ENCODE measurements at regions not wholly inside any gene's neighbourhood (a gene's known extent, or its start where the extent isn't known, plus 50 kb on each side); places are given as distances from the start of the nearest gene placed in this dataset.

- peaks cover 5% of the 10 kb centered on the region for H3K9me3 ChIP-seq (replicated peaks)
- no peak for DNase-seq (ENCODE audit: low read depth in 1 of 2, low spot score in 2 of 2)
- H3K27ac ChIP-seq, result no peak overlapping the region
- no peaks in the 10 kb centered on the region; the same call in 1 of the 2 replicates for H3K4me1 ChIP-seq (replicated peaks)
- no peaks in the 10 kb centered on the region for H3K36me3 ChIP-seq
- no peak overlapping the region for H3K4me3 ChIP-seq
- no peaks in the 10 kb centered on the region for H3K27me3 ChIP-seq (replicated peaks)
These were observed 147.9 kb upstream of the ID2 start for GRCh38 chr2:8533923-8534322.

DNA sequence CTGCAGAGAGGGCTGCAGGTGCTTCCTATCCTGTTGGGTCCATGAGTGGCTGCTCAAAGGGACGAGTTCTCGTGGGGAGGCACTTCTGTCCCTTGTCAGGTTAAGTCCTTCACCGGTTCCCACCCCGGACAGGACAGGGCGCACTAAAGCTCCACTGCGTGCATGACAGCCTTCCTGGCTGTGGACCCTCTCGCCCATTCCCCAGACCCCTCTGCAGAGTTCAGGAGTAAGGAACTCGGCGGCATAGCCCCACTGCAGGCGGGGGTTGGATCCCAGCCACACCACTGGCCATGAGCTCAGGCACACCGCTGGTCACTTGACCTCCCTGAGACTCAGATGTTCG is 147.5 kb upstream of the ID2 start:
- H3K27me3 ChIP-seq (replicated peaks), result no peaks in the 10 kb centered on the region
- no peak for DNase-seq (ENCODE audit: low read depth in 1 of 2, low spot score in 2 of 2)
- no peak overlapping the region for H3K27ac ChIP-seq
- H3K36me3 ChIP-seq, result no peaks in the 10 kb centered on the region
- peaks cover 5% of the 10 kb centered on the region for H3K9me3 ChIP-seq (replicated peaks)
- H3K4me3 ChIP-seq, result no peak overlapping the region
- no peaks in the 10 kb centered on the region; the same call in 1 of the 2 replicates for H3K4me1 ChIP-seq (replicated peaks)

GRCh38 chr2:8534729-8535468 is 147.0 kb upstream of the ID2 start:
- H3K4me3 ChIP-seq, result no peak overlapping the region
- peaks cover 5% of the 10 kb centered on the region for H3K9me3 ChIP-seq (replicated peaks)
- no peak overlapping the region for H3K27ac ChIP-seq
- no peaks in the 10 kb centered on the region for H3K27me3 ChIP-seq (replicated peaks)
- no peaks in the 10 kb centered on the region; the same call in 1 of the 2 replicates for H3K4me1 ChIP-seq (replicated peaks)
- H3K36me3 ChIP-seq, result no peaks in the 10 kb centered on the region
- no peak for DNase-seq (ENCODE audit: low read depth in 1 of 2, low spot score in 2 of 2)

DNA sequence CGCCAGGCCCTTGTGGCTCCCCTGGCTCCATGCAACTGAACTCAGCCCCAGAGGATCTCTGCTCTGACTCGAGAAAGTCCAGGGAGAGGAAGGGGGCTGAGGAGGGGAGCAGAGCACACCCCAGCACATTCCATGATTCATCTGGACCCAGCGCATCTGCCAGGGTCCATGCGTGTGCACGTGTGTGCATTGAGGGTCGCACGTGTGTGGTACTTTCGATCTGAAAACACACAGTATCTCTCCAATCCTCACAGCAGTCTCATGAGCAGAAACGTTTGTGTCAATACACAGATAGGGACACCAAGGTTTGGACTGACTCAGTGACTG is 146.4 kb upstream of the ID2 start:
- DNase-seq (ENCODE audit: low read depth in 1 of 2, low spot score in 2 of 2), result no peak
- no peak overlapping the region for H3K27ac ChIP-seq
- H3K36me3 ChIP-seq, result no peaks in the 10 kb centered on the region
- no peaks in the 10 kb centered on the region for H3K27me3 ChIP-seq (replicated peaks)
- H3K4me1 ChIP-seq (replicated peaks), result no peaks in the 10 kb centered on the region; the same call in 1 of the 2 replicates
- H3K9me3 ChIP-seq (replicated peaks), result peaks cover 5% of the 10 kb centered on the region
- H3K4me3 ChIP-seq, result no peak overlapping the region

GRCh38 chr2:8535821-8536685 is 145.8 kb upstream of the ID2 start:
- no peak for DNase-seq (ENCODE audit: low read depth in 1 of 2, low spot score in 2 of 2)
- no peak overlapping the region for H3K4me3 ChIP-seq
- H3K9me3 ChIP-seq (replicated peaks), result peaks cover 5% of the 10 kb centered on the region
- H3K27ac ChIP-seq, result no peak overlapping the region
- H3K27me3 ChIP-seq (replicated peaks), result no peaks in the 10 kb centered on the region
- no peaks in the 10 kb centered on the region; the same call in 1 of the 2 replicates for H3K4me1 ChIP-seq (replicated peaks)
- no peaks in the 10 kb centered on the region for H3K36me3 ChIP-seq

- no peaks in the 10 kb centered on the region for H3K27me3 ChIP-seq (replicated peaks)
- no peak overlapping the region for H3K4me3 ChIP-seq
- H3K4me1 ChIP-seq (replicated peaks), result no peaks in the 10 kb centered on the region; the same call in 1 of the 2 replicates
- H3K36me3 ChIP-seq, result no peaks in the 10 kb centered on the region
- no peak overlapping the region for H3K27ac ChIP-seq
- H3K9me3 ChIP-seq (replicated peaks), result peaks cover 2% of the 10 kb centered on the region
- DNase-seq (ENCODE audit: low read depth in 1 of 2, low spot score in 2 of 2), result no peak
These were observed 144.9 kb upstream of the ID2 start for GRCh38 chr2:8536686-8537561.

- DNase-seq (ENCODE audit: low read depth in 1 of 2, low spot score in 2 of 2), result no peak
- Histone ChIP-seq H3K4me1 (replicated peaks) (no peaks in the 10 kb centered on the region; the same call in 1 of the 2 replicates), H3K27me3 (replicated peaks) (no peaks in the 10 kb centered on the region), H3K4me3 (no peak overlapping the region), H3K27ac (no peak overlapping the region), H3K36me3 (no peaks in the 10 kb centered on the region), H3K9me3 (replicated peaks) (no peaks in the 10 kb centered on the region)
These were observed 144.2 kb upstream of the ID2 start for GRCh38 chr2:8537562-8538155.

DNA sequence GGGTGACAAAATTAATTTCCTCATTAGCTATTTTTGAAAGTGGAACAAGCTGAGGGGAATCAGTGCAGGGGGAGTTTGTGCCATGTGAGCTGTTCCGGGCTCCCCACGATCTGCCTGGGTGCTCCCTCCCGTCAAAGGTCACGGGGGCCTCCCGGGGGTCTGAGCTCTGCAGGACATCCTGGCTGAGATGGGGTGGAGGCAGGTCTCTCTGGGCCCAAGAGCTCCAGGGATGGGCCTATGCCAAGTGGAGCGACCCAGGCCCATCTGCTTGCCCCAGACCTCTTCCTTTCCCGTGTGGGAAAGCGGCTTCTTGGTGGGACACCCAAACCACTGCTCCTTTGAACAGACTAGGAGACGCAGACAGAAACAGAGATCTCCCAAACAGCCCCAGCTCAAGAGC is 143.3 kb upstream of the ID2 start:
- H3K4me1 ChIP-seq (replicated peaks), result peaks cover 6% of the 10 kb centered on the region
- H3K27ac ChIP-seq, result no peak overlapping the region
- H3K27me3 ChIP-seq (replicated peaks), result no peaks in the 10 kb centered on the region
- no peak overlapping the region for H3K4me3 ChIP-seq
- no peaks in the 10 kb centered on the region for H3K36me3 ChIP-seq
- DNase-seq (ENCODE audit: low read depth in 1 of 2, low spot score in 2 of 2), result no peak
- no peaks in the 10 kb centered on the region for H3K9me3 ChIP-seq (replicated peaks)

GRCh38 chr2:8538931-8539621 is 142.8 kb upstream of the ID2 start:
- no peak for DNase-seq (ENCODE audit: low read depth in 1 of 2, low spot score in 2 of 2)
- Histone ChIP-seq H3K36me3 (no peaks in the 10 kb centered on the region), H3K4me3 (no peak overlapping the region), H3K27me3 (replicated peaks) (no peaks in the 10 kb centered on the region), H3K4me1 (replicated peaks) (peaks cover 11% of the 10 kb centered on the region), H3K27ac (no peak overlapping the region), H3K9me3 (replicated peaks) (no peaks in the 10 kb centered on the region)

DNA sequence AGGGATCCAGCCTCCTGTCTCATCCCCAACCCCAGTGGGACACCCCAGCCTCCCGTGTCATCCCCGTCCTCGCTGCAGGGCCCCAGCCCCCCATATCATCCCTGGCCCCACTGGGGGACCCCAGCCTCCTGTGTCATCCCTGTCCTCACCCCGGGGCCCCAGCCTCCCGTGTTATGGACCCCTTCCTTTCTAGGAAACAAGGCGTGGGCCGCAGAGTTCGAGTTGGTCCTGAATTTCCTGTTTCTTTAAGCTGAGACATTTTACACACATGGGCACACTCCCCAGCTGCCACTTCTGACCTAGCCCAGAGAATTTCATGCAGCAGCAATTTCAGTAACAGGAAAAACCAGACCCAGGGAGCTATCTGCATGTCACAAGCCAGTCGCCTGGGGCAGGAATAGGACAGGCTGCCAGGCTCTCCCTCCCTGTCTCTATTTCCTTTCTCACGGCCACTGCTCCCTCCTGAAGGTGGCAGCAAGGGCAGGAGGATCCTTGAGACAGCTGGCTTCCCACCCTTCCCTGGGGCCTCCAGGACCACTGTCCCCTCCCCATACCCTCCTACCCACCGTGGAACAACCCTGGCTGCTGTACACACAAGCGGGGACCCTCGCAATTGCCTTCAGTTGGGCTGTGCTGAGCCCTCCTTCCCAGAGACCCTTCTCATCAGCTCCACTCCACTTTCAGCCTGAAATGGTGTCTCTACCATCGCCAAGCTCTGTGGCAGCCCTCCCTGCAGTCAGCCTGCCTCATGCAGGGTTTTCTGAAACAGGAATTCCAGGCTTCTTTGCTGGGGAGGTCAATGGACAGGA is 141.9 kb upstream of the ID2 start:
- H3K4me3 ChIP-seq, result no peak overlapping the region
- H3K27me3 ChIP-seq (replicated peaks), result no peaks in the 10 kb centered on the region
- no peak for DNase-seq (ENCODE audit: low read depth in 1 of 2, low spot score in 2 of 2)
- no peak overlapping the region for H3K27ac ChIP-seq
- peaks cover 20% of the 10 kb centered on the region for H3K4me1 ChIP-seq (replicated peaks)
- H3K36me3 ChIP-seq, result no peaks in the 10 kb centered on the region
- H3K9me3 ChIP-seq (replicated peaks), result no peaks in the 10 kb centered on the region

DNA sequence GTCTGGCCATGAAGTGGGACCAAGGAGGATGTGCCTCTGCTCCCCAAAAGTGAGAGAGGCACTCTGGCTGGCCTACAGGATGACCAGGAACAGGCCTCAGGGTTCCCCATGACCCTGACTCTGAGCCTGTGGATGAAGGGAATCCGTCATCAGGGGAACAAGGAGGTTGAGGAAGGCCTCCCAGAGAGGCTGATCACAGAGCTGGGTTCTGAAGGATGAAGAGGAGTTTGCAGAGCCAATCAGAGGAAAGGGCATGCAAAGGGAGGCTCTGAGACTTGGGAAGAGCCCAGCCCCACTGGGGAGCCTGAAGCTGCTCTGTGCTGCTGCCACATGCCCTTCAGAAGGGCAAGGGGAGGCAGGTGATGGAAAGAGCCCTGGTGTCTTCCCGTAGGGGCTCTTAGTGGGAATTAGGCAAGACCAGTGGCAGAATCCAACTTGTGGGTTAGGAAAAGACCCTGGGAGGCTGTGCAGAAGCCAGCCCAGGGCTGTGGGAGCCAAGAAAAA is 141.3 kb upstream of the ID2 start:
- Histone ChIP-seq H3K4me3 (no peak overlapping the region), H3K27me3 (replicated peaks) (no peaks in the 10 kb centered on the region), H3K27ac (no peak overlapping the region), H3K9me3 (replicated peaks) (no peaks in the 10 kb centered on the region), H3K4me1 (replicated peaks) (peaks cover 25% of the 10 kb centered on the region), H3K36me3 (no peaks in the 10 kb centered on the region)
- no peak for DNase-seq (ENCODE audit: low read depth in 1 of 2, low spot score in 2 of 2)

- DNase-seq (ENCODE audit: low read depth in 1 of 2, low spot score in 2 of 2), result no peak
- H3K4me3 ChIP-seq, result no peak overlapping the region
These were observed 140.6 kb upstream of the ID2 start for GRCh38 chr2:8541223-8541622.

More at GRCh38 chr2:8541223-8541622, 140.6 kb upstream of the ID2 start:
- no peaks in the 10 kb centered on the region for H3K36me3 ChIP-seq
- no peaks in the 10 kb centered on the region for H3K27me3 ChIP-seq (replicated peaks)
- H3K9me3 ChIP-seq (replicated peaks), result no peaks in the 10 kb centered on the region
- H3K27ac ChIP-seq, result no peak overlapping the region
- H3K4me1 ChIP-seq (replicated peaks), result peaks cover 25% of the 10 kb centered on the region

Measured in SJSA1 (cell line).